CD4-positive, alpha-beta T cell treated with Interferon gamma for 1 hour (primary cell): ENCODE measurements at regions not wholly inside any gene's neighbourhood (a gene's known extent, or its start where the extent isn't known, plus 50 kb on each side); places are given as distances from the start of the nearest gene placed in this dataset.

ENCODE experiments used
- DNase-seq: peaks from one replicate; pipeline ENCODE4 v3.0.0-alpha.2; 2020

DNA sequence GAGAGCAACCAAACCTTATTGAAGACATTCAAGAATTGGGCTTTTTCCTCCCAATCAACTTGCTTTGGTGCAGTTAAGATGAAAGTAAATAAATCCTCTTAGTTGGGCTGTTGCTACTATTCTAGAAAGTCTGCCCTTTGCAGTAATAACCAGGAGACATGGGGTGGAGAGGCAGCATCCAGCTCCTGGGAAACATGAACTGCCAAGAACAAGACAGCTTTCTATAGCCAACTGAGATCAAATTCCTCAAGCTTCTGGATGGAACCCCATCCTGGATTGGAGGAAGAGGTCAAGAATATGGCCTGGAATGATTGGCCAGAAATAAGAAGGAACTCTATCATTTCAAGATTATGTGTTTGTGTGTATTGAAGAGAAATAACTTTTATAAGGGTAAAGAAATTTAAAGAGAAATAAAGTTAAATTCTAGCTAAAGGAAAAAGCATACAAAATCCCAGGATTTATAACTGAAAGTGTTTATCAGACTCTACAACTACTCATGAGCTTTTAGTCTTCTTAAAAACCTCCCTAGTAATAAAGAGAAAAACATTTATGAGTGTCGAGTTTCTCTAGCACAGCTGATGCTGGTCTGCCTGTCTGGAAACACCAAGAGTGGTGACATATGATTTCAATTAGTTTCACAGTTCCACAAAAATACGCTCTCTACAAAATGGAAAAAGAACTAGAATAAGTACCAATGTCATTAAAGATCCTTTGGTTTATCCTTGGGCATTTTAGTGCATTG is 70.1 kb upstream of the COL1A2 start:
- DNase-seq = no peak

DNA sequence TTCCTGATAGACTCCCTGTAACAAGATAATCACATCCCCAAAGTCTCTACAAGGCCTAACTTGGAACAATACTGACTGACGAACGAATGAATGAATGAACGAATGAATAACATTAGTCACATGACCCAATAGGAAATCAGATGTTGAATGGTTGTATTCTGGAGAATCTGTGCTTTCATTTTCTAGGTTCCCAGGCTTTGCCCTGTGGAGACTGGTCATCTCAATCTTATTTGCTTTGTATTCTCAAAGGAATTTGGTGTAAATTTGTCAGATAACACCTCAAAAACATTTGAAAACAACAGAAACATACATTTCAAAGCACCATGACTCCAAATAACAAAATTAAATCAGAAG is 69.6 kb upstream of the COL1A2 start:
- DNase-seq = no peak

GRCh38 chr7:94330269-94331020 is 64.2 kb upstream of the COL1A2 start:
- DNase-seq = no peak

DNA sequence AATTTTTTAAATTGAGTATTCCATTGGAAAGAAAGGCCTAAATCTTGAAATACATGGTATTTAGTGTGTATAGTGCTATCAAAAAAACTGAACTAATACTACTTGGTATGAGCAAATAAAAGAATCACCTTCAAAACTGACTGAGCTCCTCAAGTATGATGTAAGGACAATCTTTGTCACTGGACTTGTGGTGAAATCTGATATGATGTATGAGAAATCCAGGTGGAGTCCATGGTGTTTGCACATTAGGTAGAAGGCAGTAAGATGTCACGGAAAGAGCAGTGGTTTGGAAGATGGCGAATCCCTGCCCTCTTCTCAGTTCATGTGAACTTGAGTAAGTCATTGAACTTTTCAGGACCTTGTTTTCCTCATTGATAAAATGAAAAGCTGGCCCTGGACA is 62.1 kb upstream of the COL1A2 start:
- no peak for DNase-seq

- no peak for DNase-seq
Observed at GRCh38 chr7:94333810-94334209, 60.9 kb upstream of the COL1A2 start.

DNA sequence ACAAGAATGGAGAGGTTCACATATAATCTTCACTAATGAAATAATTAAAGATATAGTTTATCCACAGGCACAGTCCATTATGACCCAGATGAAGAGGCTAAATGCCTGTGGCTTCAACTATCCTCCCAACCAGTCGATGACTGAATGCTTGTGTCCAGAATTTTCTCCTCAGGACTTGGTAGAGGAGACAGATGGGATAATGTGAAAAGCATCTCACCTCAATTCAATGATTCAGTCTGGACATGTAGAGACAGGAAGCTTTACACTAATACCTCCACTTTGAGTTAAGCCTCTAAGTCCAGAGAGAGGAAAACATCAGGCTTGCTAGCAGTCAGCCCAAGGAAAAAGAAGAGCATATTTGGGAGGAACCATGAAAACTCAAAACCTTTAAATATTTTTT is 59.1 kb upstream of the COL1A2 start:
- no peak for DNase-seq

DNA sequence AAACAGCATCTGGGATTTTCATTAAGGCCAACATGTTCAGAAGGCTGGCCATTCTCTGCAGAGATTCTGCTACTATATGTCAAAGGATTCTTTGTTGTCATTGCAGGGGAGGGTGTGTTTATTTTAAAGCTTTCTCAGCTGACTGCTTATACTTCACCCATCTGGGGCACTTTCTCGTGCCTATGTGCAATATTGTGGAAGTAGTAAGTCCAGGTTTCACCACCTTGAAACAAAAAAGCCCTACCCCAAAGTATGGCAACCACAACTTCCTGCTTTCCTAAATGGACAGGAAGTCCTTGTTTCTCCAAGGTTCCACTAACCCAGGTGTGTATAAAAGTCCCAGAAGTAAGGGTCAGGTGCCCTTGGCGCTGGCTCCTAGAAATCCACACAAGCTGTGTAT is 58.7 kb upstream of the COL1A2 start:
- DNase-seq = no peak

GRCh38 chr7:94338921-94339371 is 55.7 kb upstream of the COL1A2 start:
- no peak for DNase-seq

DNA sequence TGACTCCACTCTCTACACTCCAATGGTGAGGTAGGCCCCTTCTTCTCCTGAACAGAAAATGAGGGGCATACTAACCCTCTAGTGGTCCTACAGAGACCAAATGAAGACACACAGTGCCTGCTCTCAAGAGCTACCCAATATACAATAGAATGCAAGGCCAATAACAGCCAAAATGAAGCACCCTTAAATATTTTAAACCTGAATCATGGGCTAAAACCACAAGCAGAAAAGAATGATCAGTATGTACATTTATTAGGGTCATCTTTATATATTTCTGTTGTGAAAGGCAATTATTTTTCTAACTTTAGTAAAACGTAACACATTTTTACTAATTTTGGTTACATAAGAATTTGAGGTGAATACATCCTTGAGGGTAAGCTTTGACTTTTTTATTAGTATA is 49.9 kb upstream of the COL1A2 start:
- DNase-seq = no peak
